ENCODE measurements at regions not wholly inside any gene's neighbourhood (a gene's known extent, or its start where the extent isn't known, plus 50 kb on each side); places are given as distances from the start of the nearest gene placed in this dataset.
"Not testable (repeated sequence)": the region's sequence is repeated elsewhere in the genome, so short reads cannot be mapped to it uniquely, and the experiment has no call there.

- TF ChIP-seq PREB (CRISPR knock-in tag; IDR thresholded peaks at IDR 0.05; ENCODE audit: borderline replicate concordance), result no peak
- Mint-ChIP-seq H3K4me3 (no peak overlapping the region), H3K27me3 (ENCODE audit: low read depth) (no peaks in the 10 kb centered on the region), H3K9me3 (peaks cover 4% of the 10 kb centered on the region), H3K4me1 (no peaks in the 10 kb centered on the region), H3K27ac (no peak overlapping the region), H3K36me3 (no peaks in the 10 kb centered on the region)
- DNase-seq (ENCODE audit: low spot score) (no peak), ATAC-seq (no peak)
- CTCF ChIA-PET, result no interaction called here
- POLR2A ChIA-PET, result no interaction called here
These were observed 229.5 kb upstream of the USP24 start for GRCh38 chr1:55444667-55445066.

- H3K27ac Mint-ChIP-seq, result no peak overlapping the region
- ChIA-PET CTCF (no interaction called here), POLR2A (no interaction called here)
- TF ChIP-seq, protein P1, sequence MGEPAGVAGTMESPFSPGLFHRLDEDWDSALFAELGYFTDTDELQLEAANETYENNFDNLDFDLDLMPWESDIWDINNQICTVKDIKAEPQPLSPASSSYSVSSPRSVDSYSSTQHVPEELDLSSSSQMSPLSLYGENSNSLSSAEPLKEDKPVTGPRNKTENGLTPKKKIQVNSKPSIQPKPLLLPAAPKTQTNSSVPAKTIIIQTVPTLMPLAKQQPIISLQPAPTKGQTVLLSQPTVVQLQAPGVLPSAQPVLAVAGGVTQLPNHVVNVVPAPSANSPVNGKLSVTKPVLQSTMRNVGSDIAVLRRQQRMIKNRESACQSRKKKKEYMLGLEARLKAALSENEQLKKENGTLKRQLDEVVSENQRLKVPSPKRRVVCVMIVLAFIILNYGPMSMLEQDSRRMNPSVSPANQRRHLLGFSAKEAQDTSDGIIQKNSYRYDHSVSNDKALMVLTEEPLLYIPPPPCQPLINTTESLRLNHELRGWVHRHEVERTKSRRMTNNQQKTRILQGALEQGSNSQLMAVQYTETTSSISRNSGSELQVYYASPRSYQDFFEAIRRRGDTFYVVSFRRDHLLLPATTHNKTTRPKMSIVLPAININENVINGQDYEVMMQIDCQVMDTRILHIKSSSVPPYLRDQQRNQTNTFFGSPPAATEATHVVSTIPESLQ (CRISPR knock-in tag; IDR thresholded peaks at IDR 0.05), result no peak
- 0 out of 2 replicates have a peak, but pooled peaks have one; percentile 27 for TF ChIP-seq GABPB1 (CRISPR knock-in tag; IDR thresholded peaks at IDR 0.05)
- no peak for TF ChIP-seq JUN (CRISPR knock-in tag; IDR thresholded peaks at IDR 0.05)
- H3K36me3 Mint-ChIP-seq, result no peaks in the 10 kb centered on the region
- H3K9me3 Mint-ChIP-seq, result peaks cover 4% of the 10 kb centered on the region
- ATAC-seq (no peak), DNase-seq (ENCODE audit: low spot score) (no peak)
- no peak overlapping the region for H3K4me3 Mint-ChIP-seq
- no peaks in the 10 kb centered on the region for H3K4me1 Mint-ChIP-seq
- H3K27me3 Mint-ChIP-seq (ENCODE audit: low read depth), result no peaks in the 10 kb centered on the region
These were observed 228.2 kb upstream of the USP24 start for GRCh38 chr1:55443175-55443915.

DNA sequence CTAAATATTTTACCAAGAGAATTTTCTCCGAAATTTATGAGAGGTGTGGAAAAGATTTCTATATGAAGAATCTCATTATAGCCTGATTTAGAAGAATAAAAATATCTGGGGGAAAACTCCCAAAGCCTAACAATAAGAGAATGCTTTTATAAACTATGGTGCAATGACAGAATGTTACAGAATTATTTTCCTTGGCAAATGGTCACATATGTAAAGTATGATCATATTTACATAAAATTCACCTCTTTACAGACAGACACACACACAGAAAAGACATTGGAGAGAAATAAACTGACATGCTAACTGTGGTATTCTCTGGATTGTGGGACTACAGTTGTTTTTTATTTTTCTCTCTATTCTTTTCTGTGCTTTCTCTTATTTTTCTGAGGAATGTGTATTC lies 226.3 kb upstream of the USP24 start:
- no peak overlapping the region for H3K4me3 Mint-ChIP-seq
- no peak overlapping the region for H3K27ac Mint-ChIP-seq
- no peaks in the 10 kb centered on the region for H3K36me3 Mint-ChIP-seq
- no peaks in the 10 kb centered on the region for H3K4me1 Mint-ChIP-seq
- DNase-seq (ENCODE audit: low spot score) (no peak), ATAC-seq (no peak)
- TF ChIP-seq ETV6 (CRISPR knock-in tag; IDR thresholded peaks at IDR 0.05) (no peak), KAT7 (CRISPR knock-in tag; IDR thresholded peaks at IDR 0.05; ENCODE audit: borderline replicate concordance) (no peak)
- CTCF ChIA-PET, result no interaction called here
- H3K9me3 Mint-ChIP-seq, result peaks cover 4% of the 10 kb centered on the region
- POLR2A ChIA-PET, result no interaction called here
- no peaks in the 10 kb centered on the region for H3K27me3 Mint-ChIP-seq (ENCODE audit: low read depth)

GRCh38 chr1:55437692-55438091 lies 222.5 kb upstream of the USP24 start:
- Mint-ChIP-seq H3K27me3 (ENCODE audit: low read depth) (no peaks in the 10 kb centered on the region), H3K27ac (no peak overlapping the region), H3K4me1 (no peaks in the 10 kb centered on the region), H3K36me3 (no peaks in the 10 kb centered on the region), H3K4me3 (no peak overlapping the region), H3K9me3 (peaks cover 22% of the 10 kb centered on the region)
- ChIA-PET POLR2A (no interaction called here), CTCF (no interaction called here)
- no peak for TF ChIP-seq ZNF396 (CRISPR knock-in tag; IDR thresholded peaks at IDR 0.05; ENCODE audit: borderline replicate concordance)
- TF ChIP-seq SMAD4 (CRISPR knock-in tag; IDR thresholded peaks at IDR 0.05), result no peak
- TF ChIP-seq ZNF671 (CRISPR knock-in tag; IDR thresholded peaks at IDR 0.05), result no peak
- no peak for TF ChIP-seq MYBL2 (CRISPR knock-in tag; IDR thresholded peaks at IDR 0.05)
- peak; percentile 59 for TF ChIP-seq GABPB1 (CRISPR knock-in tag; IDR thresholded peaks at IDR 0.05)
- TF ChIP-seq MXD4 (CRISPR knock-in tag; IDR thresholded peaks at IDR 0.05; ENCODE audit: borderline replicate concordance), result no peak
- no peak for TF ChIP-seq NFE2L1 (CRISPR knock-in tag; IDR thresholded peaks at IDR 0.05)
- TF ChIP-seq, protein P2, sequence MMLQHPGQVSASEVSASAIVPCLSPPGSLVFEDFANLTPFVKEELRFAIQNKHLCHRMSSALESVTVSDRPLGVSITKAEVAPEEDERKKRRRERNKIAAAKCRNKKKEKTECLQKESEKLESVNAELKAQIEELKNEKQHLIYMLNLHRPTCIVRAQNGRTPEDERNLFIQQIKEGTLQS (CRISPR knock-in tag; conservative IDR thresholded peaks at IDR 0.05), result no peak
- DNase-seq (ENCODE audit: low spot score) (no peak), ATAC-seq (no peak)

GRCh38 chr1:55430720-55431119 lies 215.6 kb upstream of the USP24 start:
- POLR2A ChIA-PET; CTCF ChIA-PET; H3K4me3 Mint-ChIP-seq; H3K27ac Mint-ChIP-seq; H3K36me3 Mint-ChIP-seq; H3K4me1 Mint-ChIP-seq; ATAC-seq; DNase-seq (ENCODE audit: low spot score); H3K27me3 Mint-ChIP-seq (ENCODE audit: low read depth): not testable (repeated sequence)
- peaks cover 18% of the 10 kb centered on the region for H3K9me3 Mint-ChIP-seq

- CTCF ChIA-PET; DNase-seq (ENCODE audit: low spot score); H3K27ac Mint-ChIP-seq; H3K4me3 Mint-ChIP-seq; H3K4me1 Mint-ChIP-seq; ATAC-seq; POLR2A ChIA-PET; H3K36me3 Mint-ChIP-seq; H3K27me3 Mint-ChIP-seq (ENCODE audit: low read depth): not testable (repeated sequence)
- H3K9me3 Mint-ChIP-seq, result peaks cover 13% of the 10 kb centered on the region
These were observed 215.0 kb upstream of the USP24 start for GRCh38 chr1:55430206-55430605.
